ENCODE measurements at regions not wholly inside any gene's neighbourhood (a gene's known extent, or its start where the extent isn't known, plus 50 kb on each side); places are given as distances from the start of the nearest gene placed in this dataset.

- TF ChIP-seq EZH2 (IDR thresholded peaks at IDR 0.05; ENCODE audit: borderline replicate concordance, low read depth, low read length, poor library complexity, severe bottlenecking) (no peak), CTCF (conservative IDR thresholded peaks at IDR 0.05; ENCODE audit: low read depth, low read length) (no peak)
- Histone ChIP-seq H3K9me3 (ENCODE audit: low read depth, low read length, poor library complexity, severe bottlenecking) (no peaks in the 10 kb centered on the region), H3K4me1 (ENCODE audit: insufficient read depth, low read length, poor library complexity, severe bottlenecking) (peaks cover 22% of the 10 kb centered on the region), H3K4me3 (ENCODE audit: low read depth, low read length, poor library complexity, severe bottlenecking) (no peak overlapping the region), H3K27ac (ENCODE audit: low read depth, low read length, poor library complexity, severe bottlenecking) (no peak overlapping the region), H3K36me3 (ENCODE audit: insufficient read depth, low read length, poor library complexity, severe bottlenecking) (no peaks in the 10 kb centered on the region), H3K27me3 (replicated peaks; ENCODE audit: insufficient read depth, low read depth, low read length, poor library complexity) (no peaks in the 10 kb centered on the region)
- intact Hi-C loops (cut with micrococcal nuclease; ENCODE audit: unreplicated experiment), result no loop called here
- POLR2A ChIA-PET (ENCODE audit: low non-redundant PET), result no interaction called here
- no TSS peak for BruUV-seq (replicated peaks)
- CTCF ChIA-PET, result no interaction called here
- DNase-seq (ENCODE audit: low spot score), result no peak
These were observed 172.0 kb downstream of the ZFP36L2 start for GRCh38 chr2:43054367-43054766.

GRCh38 chr2:43052944-43053306 lies 173.5 kb downstream of the ZFP36L2 start:
- TF ChIP-seq EZH2 (IDR thresholded peaks at IDR 0.05; ENCODE audit: borderline replicate concordance, low read depth, low read length, poor library complexity, severe bottlenecking) (no peak), CTCF (conservative IDR thresholded peaks at IDR 0.05; ENCODE audit: low read depth, low read length) (no peak)
- BruUV-seq (replicated peaks), result no TSS peak
- no peak for DNase-seq (ENCODE audit: low spot score)
- ChIA-PET POLR2A (ENCODE audit: low non-redundant PET) (no interaction called here), CTCF (no interaction called here)
- Histone ChIP-seq H3K4me3 (ENCODE audit: low read depth, low read length, poor library complexity, severe bottlenecking) (no peak overlapping the region), H3K36me3 (ENCODE audit: insufficient read depth, low read length, poor library complexity, severe bottlenecking) (no peaks in the 10 kb centered on the region), H3K27ac (ENCODE audit: low read depth, low read length, poor library complexity, severe bottlenecking) (no peak overlapping the region), H3K4me1 (ENCODE audit: insufficient read depth, low read length, poor library complexity, severe bottlenecking) (peaks cover 8% of the 10 kb centered on the region), H3K9me3 (ENCODE audit: low read depth, low read length, poor library complexity, severe bottlenecking) (no peaks in the 10 kb centered on the region), H3K27me3 (replicated peaks; ENCODE audit: insufficient read depth, low read depth, low read length, poor library complexity) (no peaks in the 10 kb centered on the region)
- intact Hi-C loops (cut with micrococcal nuclease; ENCODE audit: unreplicated experiment), result no loop called here

GRCh38 chr2:43052204-43052943 lies 174.0 kb downstream of the ZFP36L2 start:
- ChIA-PET POLR2A (ENCODE audit: low non-redundant PET) (no interaction called here), CTCF (no interaction called here)
- DNase-seq (ENCODE audit: low spot score), result no peak

More at GRCh38 chr2:43052204-43052943, 174.0 kb downstream of the ZFP36L2 start:
- Histone ChIP-seq H3K9me3 (ENCODE audit: low read depth, low read length, poor library complexity, severe bottlenecking) (no peaks in the 10 kb centered on the region), H3K27me3 (replicated peaks; ENCODE audit: insufficient read depth, low read depth, low read length, poor library complexity) (no peaks in the 10 kb centered on the region), H3K4me3 (ENCODE audit: low read depth, low read length, poor library complexity, severe bottlenecking) (no peak overlapping the region), H3K36me3 (ENCODE audit: insufficient read depth, low read length, poor library complexity, severe bottlenecking) (no peaks in the 10 kb centered on the region), H3K27ac (ENCODE audit: low read depth, low read length, poor library complexity, severe bottlenecking) (no peak overlapping the region), H3K4me1 (ENCODE audit: insufficient read depth, low read length, poor library complexity, severe bottlenecking) (peaks cover 4% of the 10 kb centered on the region)
- TF ChIP-seq EZH2 (IDR thresholded peaks at IDR 0.05; ENCODE audit: borderline replicate concordance, low read depth, low read length, poor library complexity, severe bottlenecking) (no peak), CTCF (conservative IDR thresholded peaks at IDR 0.05; ENCODE audit: low read depth, low read length) (no peak)
- intact Hi-C loops (cut with micrococcal nuclease; ENCODE audit: unreplicated experiment), result no loop called here
- no TSS peak for BruUV-seq (replicated peaks)
